Panc1 (cell line): ENCODE measurements at regions not wholly inside any gene's neighbourhood (a gene's known extent, or its start where the extent isn't known, plus 50 kb on each side); places are given as distances from the start of the nearest gene placed in this dataset.

Experiments
- ATAC-seq: fragments of 200-7000 bp; cut with Tn5 transposase; 2 replicates; pipeline ENCODE4 v1.9.1; 2020; ENCODE audit warnings: mild to moderate bottlenecking, moderate library complexity
- BruUV-seq: library from RNA; stranded (reverse); fragments of 400-500 nt; replicated peaks from 2 replicates; lab custom pipeline; 2021; lab: Mats Ljungman, UMichigan
- CTCF ChIA-PET: fragments of 300-600 bp; sonication (Branson Sonifier 250); formaldehyde crosslinking; loops from one replicate; lab custom pipeline; 2022; ENCODE audit warnings: antibody characterized with exemption; lab: Charles Lee
- POLR2A ChIA-PET: fragments of 300-600 bp; sonication (Branson Sonifier 250); formaldehyde crosslinking; loops from one replicate; lab custom pipeline; 2022; ENCODE audit warnings: antibody characterized with exemption; lab: Charles Lee
- DNase-seq: peaks from one replicate; pipeline ENCODE4 v3.0.0-alpha.2; 2010; ENCODE audit warnings: low read depth, low spot score
- H3K27ac ChIP-seq: 2 replicates; pipeline ENCODE4 v1.5.1; 2011; ENCODE audit warnings: mild to moderate bottlenecking, low read length, inconsistent platforms
- H3K27me3 ChIP-seq: fragments of 200-500 bp; sonication (Bioruptor generic); 2 replicates; pipeline ENCODE4 v1.6.0; 2014; ENCODE audit warnings: low read length, inconsistent platforms; ENCODE audit not compliant: control insufficient read depth, insufficient read depth
- H3K36me3 ChIP-seq: fragments of 200-500 bp; sonication (Bioruptor generic); 2 replicates; pipeline ENCODE4 v1.5.1; 2014; ENCODE audit warnings: inconsistent platforms, mild to moderate bottlenecking, low read length, moderate library complexity; ENCODE audit not compliant: control insufficient read depth, insufficient read depth
- H3K4me1 ChIP-seq: 2 replicates; pipeline ENCODE4 v1.5.1; 2011; ENCODE audit warnings: inconsistent platforms, mild to moderate bottlenecking, low read length, moderate library complexity; ENCODE audit not compliant: control insufficient read depth, insufficient read depth
- H3K4me3 ChIP-seq, 2 experiments: 2 replicates each; pipeline ENCODE4 v1.5.1; 2011 to 2012; ENCODE audit warnings: low read depth in 2 of 2, low read length in 2 of 2, mild to moderate bottlenecking in 2 of 2, inconsistent platforms in 1 of 2, moderate library complexity in 1 of 2
- H3K9me3 ChIP-seq: fragments of 200-500 bp; sonication (Bioruptor generic); 2 replicates; pipeline ENCODE4 v1.5.1; 2014; ENCODE audit warnings: low read depth, mild to moderate bottlenecking, inconsistent platforms, low read length, moderate library complexity; ENCODE audit not compliant: control insufficient read depth, insufficient read depth
- POLR2AphosphoS5 ChIP-seq: IDR thresholded peaks from 2 replicates; pipeline ENCODE4 v1.6.1; 2012; ENCODE audit warnings: mild to moderate bottlenecking, low read depth, low read length, moderate library complexity
- SIN3A ChIP-seq: IDR thresholded peaks from 2 replicates; pipeline ENCODE4 v1.6.1; 2012; ENCODE audit warnings: low read depth, mild to moderate bottlenecking, low read length, moderate library complexity, borderline replicate concordance; ENCODE audit not compliant: insufficient read depth
- TCF7L2 ChIP-seq: IDR thresholded peaks from 2 replicates; pipeline ENCODE4 v1.6.1; 2011; ENCODE audit warnings: mild to moderate bottlenecking, low read depth, low read length, inconsistent platforms
- in situ Hi-C: cut with HindIII; loops from 2 replicates; pipeline ENCODE4 v1.10.0; 2016; ENCODE audit warnings: low sequenced_read_pairs, low pct_unique_long_range_greater_than_20kb
- intact Hi-C: fragments of 100-400 bp; cut with micrococcal nuclease; formaldehyde crosslinking; loops from one replicate; pipeline ENCODE4 v1.10.0; 2022; ENCODE audit not compliant: unreplicated experiment
- TF ChIP-seq, protein P1 (sequence below), 2 experiments: IDR thresholded peaks; 2 replicates each; pipeline ENCODE4 v1.6.1; 2011 to 2012; ENCODE audit warnings: low read depth in 2 of 2, control low read depth in 1 of 2, low read length in 1 of 2, mild to moderate bottlenecking in 1 of 2, moderate library complexity in 1 of 2; ENCODE audit not compliant: insufficient read depth in 1 of 2
- TF ChIP-seq, protein P2 (sequence below): fragments of 450-650 bp; IDR thresholded peaks from 2 replicates; pipeline ENCODE4 v1.5.1; 2017; ENCODE audit warnings: mild to moderate bottlenecking

DNA sequence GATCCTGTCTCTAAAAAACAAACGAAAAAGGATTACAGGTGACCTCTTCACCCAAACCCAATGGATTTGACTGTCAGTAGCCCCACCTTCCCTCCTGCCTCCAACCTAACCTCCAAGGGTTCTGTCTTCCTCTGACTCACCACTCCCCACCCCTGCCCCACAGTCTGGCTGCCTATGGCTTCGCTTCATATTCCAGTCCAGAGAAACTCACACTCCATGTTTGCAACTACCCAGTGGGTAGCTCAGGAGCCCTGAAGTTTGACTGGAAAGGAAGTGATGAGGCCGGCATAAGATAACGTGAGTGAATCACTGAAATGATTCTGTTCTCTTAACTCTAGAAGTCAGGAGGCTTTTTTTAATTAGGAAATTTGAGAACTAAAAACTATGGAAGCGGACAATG, 303.9 kb downstream of the FOXO1 start:
- no peaks in the 10 kb centered on the region for H3K36me3 ChIP-seq
- intact Hi-C loops (no loop called here), in situ Hi-C loops (no loop called here)
- no peaks in the 10 kb centered on the region for H3K27me3 ChIP-seq
- no peak for ATAC-seq
- TF ChIP-seq POLR2AphosphoS5 (no peak), SIN3A (no peak), TCF7L2 (no peak)
- TF ChIP-seq, protein P1, sequence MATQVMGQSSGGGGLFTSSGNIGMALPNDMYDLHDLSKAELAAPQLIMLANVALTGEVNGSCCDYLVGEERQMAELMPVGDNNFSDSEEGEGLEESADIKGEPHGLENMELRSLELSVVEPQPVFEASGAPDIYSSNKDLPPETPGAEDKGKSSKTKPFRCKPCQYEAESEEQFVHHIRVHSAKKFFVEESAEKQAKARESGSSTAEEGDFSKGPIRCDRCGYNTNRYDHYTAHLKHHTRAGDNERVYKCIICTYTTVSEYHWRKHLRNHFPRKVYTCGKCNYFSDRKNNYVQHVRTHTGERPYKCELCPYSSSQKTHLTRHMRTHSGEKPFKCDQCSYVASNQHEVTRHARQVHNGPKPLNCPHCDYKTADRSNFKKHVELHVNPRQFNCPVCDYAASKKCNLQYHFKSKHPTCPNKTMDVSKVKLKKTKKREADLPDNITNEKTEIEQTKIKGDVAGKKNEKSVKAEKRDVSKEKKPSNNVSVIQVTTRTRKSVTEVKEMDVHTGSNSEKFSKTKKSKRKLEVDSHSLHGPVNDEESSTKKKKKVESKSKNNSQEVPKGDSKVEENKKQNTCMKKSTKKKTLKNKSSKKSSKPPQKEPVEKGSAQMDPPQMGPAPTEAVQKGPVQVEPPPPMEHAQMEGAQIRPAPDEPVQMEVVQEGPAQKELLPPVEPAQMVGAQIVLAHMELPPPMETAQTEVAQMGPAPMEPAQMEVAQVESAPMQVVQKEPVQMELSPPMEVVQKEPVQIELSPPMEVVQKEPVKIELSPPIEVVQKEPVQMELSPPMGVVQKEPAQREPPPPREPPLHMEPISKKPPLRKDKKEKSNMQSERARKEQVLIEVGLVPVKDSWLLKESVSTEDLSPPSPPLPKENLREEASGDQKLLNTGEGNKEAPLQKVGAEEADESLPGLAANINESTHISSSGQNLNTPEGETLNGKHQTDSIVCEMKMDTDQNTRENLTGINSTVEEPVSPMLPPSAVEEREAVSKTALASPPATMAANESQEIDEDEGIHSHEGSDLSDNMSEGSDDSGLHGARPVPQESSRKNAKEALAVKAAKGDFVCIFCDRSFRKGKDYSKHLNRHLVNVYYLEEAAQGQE (IDR thresholded peaks at IDR 0.05; ENCODE audit: insufficient read depth in 1 of 2, low read depth in 2 of 2, low read length in 1 of 2): no peak
- TF ChIP-seq, protein P2, sequence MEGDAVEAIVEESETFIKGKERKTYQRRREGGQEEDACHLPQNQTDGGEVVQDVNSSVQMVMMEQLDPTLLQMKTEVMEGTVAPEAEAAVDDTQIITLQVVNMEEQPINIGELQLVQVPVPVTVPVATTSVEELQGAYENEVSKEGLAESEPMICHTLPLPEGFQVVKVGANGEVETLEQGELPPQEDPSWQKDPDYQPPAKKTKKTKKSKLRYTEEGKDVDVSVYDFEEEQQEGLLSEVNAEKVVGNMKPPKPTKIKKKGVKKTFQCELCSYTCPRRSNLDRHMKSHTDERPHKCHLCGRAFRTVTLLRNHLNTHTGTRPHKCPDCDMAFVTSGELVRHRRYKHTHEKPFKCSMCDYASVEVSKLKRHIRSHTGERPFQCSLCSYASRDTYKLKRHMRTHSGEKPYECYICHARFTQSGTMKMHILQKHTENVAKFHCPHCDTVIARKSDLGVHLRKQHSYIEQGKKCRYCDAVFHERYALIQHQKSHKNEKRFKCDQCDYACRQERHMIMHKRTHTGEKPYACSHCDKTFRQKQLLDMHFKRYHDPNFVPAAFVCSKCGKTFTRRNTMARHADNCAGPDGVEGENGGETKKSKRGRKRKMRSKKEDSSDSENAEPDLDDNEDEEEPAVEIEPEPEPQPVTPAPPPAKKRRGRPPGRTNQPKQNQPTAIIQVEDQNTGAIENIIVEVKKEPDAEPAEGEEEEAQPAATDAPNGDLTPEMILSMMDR: no peak
- H3K4me3 ChIP-seq: no peak overlapping the region
- no TSS peak for BruUV-seq
- DNase-seq: no peak
- CTCF ChIA-PET: no interaction called here
- H3K27ac ChIP-seq: no peak overlapping the region
- H3K4me1 ChIP-seq: no peaks in the 10 kb centered on the region
- no peaks in the 10 kb centered on the region for H3K9me3 ChIP-seq
- POLR2A ChIA-PET: no interaction called here

DNA sequence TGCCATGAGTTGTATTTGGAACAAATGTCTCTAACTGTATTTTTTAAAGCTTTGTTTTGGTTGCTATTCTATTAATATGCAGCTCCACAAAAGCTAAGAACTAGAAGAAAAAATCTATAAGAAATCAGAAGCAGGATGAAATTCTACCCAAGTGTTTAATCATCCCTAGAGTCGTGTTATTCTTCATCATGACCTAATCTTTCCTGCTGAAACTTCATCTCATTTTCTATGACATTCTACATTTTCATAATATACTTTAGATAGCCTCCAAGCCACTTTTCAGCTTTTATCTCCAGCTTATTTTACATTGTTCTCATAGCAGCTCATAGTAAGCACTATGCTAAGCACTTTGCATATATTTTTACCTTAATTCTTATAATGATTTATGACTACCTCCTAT, 302.8 kb downstream of the FOXO1 start:
- ChIA-PET CTCF (no interaction called here), POLR2A (no interaction called here)
- no peak for ATAC-seq
- Histone ChIP-seq H3K36me3 (no peaks in the 10 kb centered on the region), H3K27ac (no peak overlapping the region), H3K27me3 (no peaks in the 10 kb centered on the region), H3K4me3 (no peak overlapping the region), H3K9me3 (no peaks in the 10 kb centered on the region), H3K4me1 (no peaks in the 10 kb centered on the region)
- intact Hi-C loops (no loop called here), in situ Hi-C loops (no loop called here)
- no peak for DNase-seq
- TF ChIP-seq, protein P2: no peak
- no peak for TF ChIP-seq POLR2AphosphoS5
- no peak for TF ChIP-seq TCF7L2
- TF ChIP-seq, protein P1 (IDR thresholded peaks at IDR 0.05; ENCODE audit: insufficient read depth in 1 of 2, low read depth in 2 of 2, low read length in 1 of 2): no peak
- no peak for TF ChIP-seq SIN3A
- BruUV-seq: no TSS peak
